ENCODE measurements at regions not wholly inside any gene's neighbourhood (a gene's known extent, or its start where the extent isn't known, plus 50 kb on each side); places are given as distances from the start of the nearest gene placed in this dataset.

- TF ChIP-seq CTCF (IDR thresholded peaks at IDR 0.05), result peak; percentile 38
- TF ChIP-seq EZH2 (IDR thresholded peaks at IDR 0.05), result no peak
Observed at GRCh38 chr18:75884728-75885127, 457.2 kb upstream of the SMIM21 start.
